DMS79 (cell line): ENCODE measurements at regions not wholly inside any gene's neighbourhood (a gene's known extent, or its start where the extent isn't known, plus 50 kb on each side); places are given as distances from the start of the nearest gene placed in this dataset.

Source experiments
- DNase-seq: peaks from one replicate; lab custom pipeline; 2025; lab: John Stamatoyannopoulos, UW

DNA sequence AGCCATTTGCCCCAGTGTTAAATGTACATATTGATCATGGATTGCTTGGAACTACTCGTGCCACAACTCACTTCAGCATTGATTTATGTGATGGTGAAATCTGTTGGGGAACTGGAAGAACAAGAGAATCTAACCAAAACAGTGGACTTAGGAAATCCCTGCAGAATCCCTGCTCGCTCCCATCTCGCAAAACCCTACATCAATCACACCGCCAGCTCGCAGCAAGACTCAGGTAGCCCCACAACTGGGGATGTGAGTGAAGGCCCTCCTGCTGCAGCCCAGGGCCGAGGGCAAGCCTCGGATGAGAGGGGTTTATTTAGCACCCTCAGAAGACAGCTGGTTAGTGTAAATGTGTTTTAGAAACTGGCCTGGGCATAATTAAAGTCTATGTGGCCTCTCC is 171.6 kb downstream of the ANAPC1 start:
- no peak for DNase-seq

DNA sequence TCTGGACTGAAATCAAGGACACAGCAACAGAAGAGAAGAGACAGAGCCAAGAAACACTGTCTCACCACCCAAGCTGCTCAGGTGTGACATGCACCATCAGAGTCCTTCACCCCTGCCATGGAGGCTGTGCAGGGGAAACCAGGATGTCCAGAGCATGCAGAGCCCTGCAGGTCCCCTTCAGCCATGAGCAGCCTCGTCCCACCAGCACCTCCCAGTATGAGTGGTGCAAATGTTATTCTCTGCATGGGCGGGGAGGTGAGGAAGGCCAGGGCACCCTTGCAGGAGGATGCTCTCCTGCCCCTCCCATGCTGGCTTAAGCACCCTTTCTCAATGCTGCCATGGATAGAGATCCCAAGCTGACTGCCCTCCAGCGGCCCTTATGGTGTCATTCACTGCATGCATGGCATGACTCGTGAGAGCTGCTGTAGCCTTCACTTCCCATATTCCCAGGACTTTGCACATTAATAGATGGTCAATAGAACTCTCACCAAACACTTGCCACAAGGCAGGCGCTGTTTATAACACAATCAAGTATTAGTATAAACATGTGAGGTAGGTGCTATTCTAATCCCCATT is 171.0 kb downstream of the ANAPC1 start:
- no peak for DNase-seq

DNA sequence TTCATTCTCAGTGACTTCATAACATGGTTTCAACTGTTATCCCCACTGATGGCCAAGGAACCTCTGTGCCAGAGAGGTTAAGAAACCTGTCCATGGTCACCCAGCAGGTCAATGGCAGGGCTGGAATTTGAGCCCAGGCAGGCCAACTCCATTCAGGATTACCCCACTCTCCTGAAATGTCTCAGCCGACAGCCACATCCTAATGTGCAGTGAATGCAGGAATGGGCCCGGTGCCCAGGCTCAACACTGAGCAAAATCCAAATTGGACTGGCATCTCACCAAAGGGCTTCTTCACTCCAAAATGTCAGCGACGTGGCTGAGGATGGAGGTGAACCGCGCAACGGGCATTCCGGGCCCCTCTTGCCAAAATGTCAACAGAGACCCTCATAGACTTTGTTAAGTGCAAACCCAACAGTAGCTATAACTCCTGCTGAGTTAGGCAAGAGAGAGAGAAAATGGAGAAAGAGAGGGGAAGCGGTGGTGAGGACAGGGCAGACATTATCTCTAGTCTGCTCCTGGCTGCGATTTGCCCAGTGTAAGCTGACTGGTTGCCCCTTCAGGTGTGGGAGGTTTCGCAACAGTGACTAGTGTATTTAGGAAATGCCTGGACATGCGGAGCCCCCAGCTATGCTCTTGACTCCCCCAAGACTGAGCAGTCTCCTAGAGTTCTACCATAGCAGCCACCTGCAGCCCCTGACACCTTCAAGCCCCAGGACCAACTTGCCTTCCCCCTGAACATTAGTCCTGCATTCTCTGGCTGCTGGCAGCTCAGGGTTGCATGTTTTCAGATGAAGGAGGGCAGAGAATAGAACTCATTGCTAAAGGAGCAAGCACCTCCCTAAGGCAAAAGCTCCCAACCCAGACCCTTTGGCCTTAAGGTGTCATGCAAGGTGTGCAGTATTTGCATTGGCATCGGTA is 167.7 kb downstream of the ANAPC1 start:
- DNase-seq: no peak

DNA sequence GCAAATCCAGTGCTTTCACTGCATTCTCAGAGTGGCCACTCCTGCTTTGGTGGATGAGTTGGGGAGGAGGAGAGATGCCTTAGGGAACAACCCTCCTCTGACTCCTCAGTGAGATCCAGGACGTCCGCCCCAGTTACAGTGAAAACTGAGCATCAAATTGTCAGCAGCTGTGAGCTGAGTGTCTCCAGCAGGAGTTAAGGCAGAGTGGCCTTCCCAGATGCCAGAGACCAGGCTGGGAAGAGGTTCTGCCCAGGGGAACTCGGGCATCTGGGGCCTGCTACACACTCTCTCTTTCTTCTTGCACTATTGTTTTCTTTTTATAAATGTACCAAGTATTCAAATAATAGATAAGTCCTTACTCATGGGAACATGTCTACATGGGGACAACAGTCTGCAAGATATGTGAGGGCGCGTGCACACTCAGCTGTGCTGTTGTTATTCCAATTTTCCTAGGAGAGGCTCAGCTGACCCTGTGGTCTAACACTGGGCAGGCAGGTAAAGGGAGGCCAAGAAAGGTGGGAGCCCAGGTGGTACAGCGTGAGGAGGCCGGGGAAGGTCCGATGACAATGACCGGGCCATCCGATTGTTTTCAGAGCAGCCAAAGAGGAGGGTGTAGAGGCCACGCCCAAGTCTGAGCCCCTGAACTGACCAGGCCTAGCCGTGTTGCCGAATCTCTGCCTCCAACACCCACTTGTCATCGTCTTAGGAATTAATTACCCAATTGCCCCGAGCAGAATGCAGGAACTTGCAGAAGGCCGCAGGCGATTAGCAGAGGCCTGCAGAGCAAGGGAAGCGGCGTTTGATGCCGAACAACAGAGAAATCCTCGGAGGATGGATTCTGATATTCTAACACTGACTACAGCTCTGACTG is 166.9 kb downstream of the ANAPC1 start:
- no peak for DNase-seq
